GM23338 (cell line): ENCODE measurements at regions not wholly inside any gene's neighbourhood (a gene's known extent, or its start where the extent isn't known, plus 50 kb on each side); places are given as distances from the start of the nearest gene placed in this dataset.

Source experiments
- ATAC-seq: fragments of 200-7000 bp; cut with Tn5 transposase; 3 replicates; pipeline ENCODE4 v1.9.1; 2020
- DNase-seq: peaks from one replicate; pipeline ENCODE4 v3.0.0-alpha.2; 2015; ENCODE audit warnings: low spot score
- H2AFZ ChIP-seq: fragments of 200-600 bp; sonication (generic); 2 replicates; pipeline ENCODE4 v1.8.0; 2016; ENCODE audit warnings: antibody characterized with exemption, mild to moderate bottlenecking, moderate library complexity
- H3F3A ChIP-seq: fragments of 200-600 bp; sonication (generic); replicated peaks from 2 replicates; pipeline ENCODE4 v1.8.0; 2017; ENCODE audit warnings: antibody characterized with exemption, mixed run types, low read depth
- H3K27ac ChIP-seq: fragments of 200-600 bp; sonication (generic); 2 replicates; pipeline ENCODE4 v1.6.1; 2016; ENCODE audit warnings: low read depth
- H3K27me3 ChIP-seq: fragments of 200-600 bp; sonication (generic); 2 replicates; pipeline ENCODE4 v1.8.0; 2016; ENCODE audit warnings: mild to moderate bottlenecking, mixed run types, moderate library complexity; ENCODE audit not compliant: insufficient read depth
- H3K36me3 ChIP-seq: fragments of 200-600 bp; sonication (generic); 2 replicates; pipeline ENCODE4 v1.8.0; 2016; ENCODE audit warnings: mild to moderate bottlenecking; ENCODE audit not compliant: insufficient read depth
- H3K4me1 ChIP-seq: fragments of 200-600 bp; sonication (generic); 2 replicates; pipeline ENCODE4 v1.8.0; 2016; ENCODE audit warnings: mild to moderate bottlenecking, moderate library complexity; ENCODE audit not compliant: insufficient read depth
- H3K4me2 ChIP-seq: fragments of 200-600 bp; sonication (generic); 2 replicates; pipeline ENCODE4 v1.7.1; 2017; ENCODE audit warnings: mixed run types
- H3K4me3 ChIP-seq: fragments of 200-600 bp; sonication (generic); 2 replicates; pipeline ENCODE4 v1.6.1; 2016; ENCODE audit warnings: mixed run types
- H3K79me2 ChIP-seq: fragments of 200-600 bp; sonication (generic); replicated peaks from 2 replicates; pipeline ENCODE4 v1.8.0; 2017; ENCODE audit warnings: mild to moderate bottlenecking; ENCODE audit not compliant: insufficient read depth
- H3K9me2 ChIP-seq: fragments of 200-600 bp; sonication (generic); 2 replicates; pipeline ENCODE4 v1.8.0; 2017; ENCODE audit not compliant: insufficient read depth
- H4K20me1 ChIP-seq: fragments of 200-600 bp; sonication (generic); replicated peaks from 2 replicates; pipeline ENCODE4 v1.8.0; 2017; ENCODE audit warnings: mild to moderate bottlenecking; ENCODE audit not compliant: insufficient read depth
- H3K27ac Mint-ChIP-seq: 2 replicates; pipeline ENCODE4 v1.8.0; 2020; ENCODE audit warnings: inconsistent platforms, mild to moderate bottlenecking, moderate library complexity, mixed read lengths
- H3K27me3 Mint-ChIP-seq: 3 replicates; pipeline ENCODE4 v1.8.0; 2022; ENCODE audit warnings: low read depth, mild to moderate bottlenecking, moderate library complexity, mixed read lengths, inconsistent platforms; ENCODE audit not compliant: insufficient read depth, poor library complexity
- H3K36me3 Mint-ChIP-seq: 3 replicates; pipeline ENCODE4 v1.8.0; 2021; ENCODE audit warnings: low read depth, mild to moderate bottlenecking, inconsistent platforms, moderate library complexity, mixed read lengths
- H3K4me1 Mint-ChIP-seq: 3 replicates; pipeline ENCODE4 v1.8.0; 2020; ENCODE audit warnings: mild to moderate bottlenecking, inconsistent platforms, mixed read lengths
- H3K4me3 Mint-ChIP-seq: 3 replicates; pipeline ENCODE4 v1.8.0; 2021; ENCODE audit warnings: moderate library complexity, mild to moderate bottlenecking, inconsistent platforms, mixed read lengths
- H3K9me3 Mint-ChIP-seq: 3 replicates; pipeline ENCODE4 v1.8.0; 2020; ENCODE audit warnings: moderate library complexity, mild to moderate bottlenecking, inconsistent platforms, mixed read lengths
- CTCF ChIP-seq, 2 experiments: fragments of 200-600 bp in 1 of 2; sonication (generic) in 1 of 2; conservative IDR thresholded peaks; 2 replicates each; pipeline versions ENCODE4 v1.5.1 to v1.6.1; 2016 to 2017; ENCODE audit warnings: antibody characterized with exemption in 2 of 2, low read depth in 2 of 2, mild to moderate bottlenecking in 2 of 2, moderate library complexity in 1 of 2
- EZH2phosphoT487 ChIP-seq: fragments of 200-600 bp; sonication (generic); IDR thresholded peaks from one replicate; pipeline ENCODE4 v1.8.1; 2018; ENCODE audit warnings: antibody characterized with exemption; ENCODE audit not compliant: unreplicated experiment
- REST ChIP-seq: IDR thresholded peaks from one replicate; pipeline ENCODE4 v1.6.1; 2018; ENCODE audit warnings: antibody characterized with exemption; ENCODE audit not compliant: unreplicated experiment
- ZNF462 ChIP-seq: fragments of 250-450 bp; sonication (Bioruptor Pico); IDR thresholded peaks from 2 replicates; pipeline ENCODE4 v1.5.0; 2020; ENCODE audit warnings: mild to moderate bottlenecking, moderate library complexity

GRCh38 chr5:164809821-164810220 is 1304.4 kb downstream of the MAT2B start (continued):
- TF ChIP-seq ZNF462 (CRISPR knock-in tag) (no peak), REST (no peak), CTCF (conservative IDR thresholded peaks at IDR 0.05; ENCODE audit: low read depth in 2 of 2) (no peak)

GRCh38 chr5:164818445-164818844 is 1313.0 kb downstream of the MAT2B start:
- Histone ChIP-seq H2AFZ (no peak overlapping the region; the same call in 1 of the 2 replicates), H3K27ac (no peak overlapping the region), H3F3A (no peaks in the 10 kb centered on the region), H3K36me3 (no peaks in the 10 kb centered on the region), H3K27me3 (no peaks in the 10 kb centered on the region), H3K79me2 (no peaks in the 10 kb centered on the region), H3K4me3 (no peak overlapping the region), H3K4me2 (no peak overlapping the region), H3K4me1 (no peaks in the 10 kb centered on the region), H3K9me2 (no peaks in the 10 kb centered on the region), H4K20me1 (no peaks in the 10 kb centered on the region)
- H3K27ac Mint-ChIP-seq: no peak overlapping the region
- no peak for TF ChIP-seq CTCF (conservative IDR thresholded peaks at IDR 0.05; ENCODE audit: low read depth in 2 of 2)
- no peak for TF ChIP-seq EZH2phosphoT487
- no peaks in the 10 kb centered on the region for H3K4me1 Mint-ChIP-seq
- H3K9me3 Mint-ChIP-seq: no peaks in the 10 kb centered on the region
- no peak for DNase-seq
- no peaks in the 10 kb centered on the region for H3K27me3 Mint-ChIP-seq
- no peak overlapping the region for H3K4me3 Mint-ChIP-seq
- ATAC-seq: no peak
- H3K36me3 Mint-ChIP-seq: no peaks in the 10 kb centered on the region
